Type B pancreatic cell (in vitro differentiated cells): ENCODE measurements at regions not wholly inside any gene's neighbourhood (a gene's known extent, or its start where the extent isn't known, plus 50 kb on each side); places are given as distances from the start of the nearest gene placed in this dataset.

Experiments
- DNase-seq: peaks from one replicate; pipeline ENCODE4 v3.0.0; 2021; ENCODE audit warnings: mixed read lengths; ENCODE audit not compliant: unreplicated experiment; ENCODE audit errors: extremely low spot score
- H3K27ac Mint-ChIP-seq: 2 replicates; pipeline ENCODE4 v1.8.0; 2021; ENCODE audit warnings: mild to moderate bottlenecking, mixed read lengths
- H3K27me3 Mint-ChIP-seq: 2 replicates; pipeline ENCODE4 v1.8.0; 2021; ENCODE audit warnings: mixed read lengths
- H3K36me3 Mint-ChIP-seq: 2 replicates; pipeline ENCODE4 v1.8.0; 2021; ENCODE audit warnings: mixed read lengths
- H3K4me1 Mint-ChIP-seq: one replicate; pipeline ENCODE4 v1.8.0; 2021; ENCODE audit warnings: mixed read lengths; ENCODE audit not compliant: unreplicated experiment
- H3K4me3 Mint-ChIP-seq: 2 replicates; pipeline ENCODE4 v1.8.0; 2021; ENCODE audit warnings: mild to moderate bottlenecking, mixed read lengths
- H3K9me3 Mint-ChIP-seq: 2 replicates; pipeline ENCODE4 v1.8.0; 2021; ENCODE audit warnings: mixed read lengths
- TF ChIP-seq, protein P1 (sequence below): fragments of 200-600 bp; sonication (generic); conservative IDR thresholded peaks from 2 replicates; pipeline ENCODE4 v1.5.0; 2021; ENCODE audit warnings: antibody characterized with exemption, mild to moderate bottlenecking

DNA sequence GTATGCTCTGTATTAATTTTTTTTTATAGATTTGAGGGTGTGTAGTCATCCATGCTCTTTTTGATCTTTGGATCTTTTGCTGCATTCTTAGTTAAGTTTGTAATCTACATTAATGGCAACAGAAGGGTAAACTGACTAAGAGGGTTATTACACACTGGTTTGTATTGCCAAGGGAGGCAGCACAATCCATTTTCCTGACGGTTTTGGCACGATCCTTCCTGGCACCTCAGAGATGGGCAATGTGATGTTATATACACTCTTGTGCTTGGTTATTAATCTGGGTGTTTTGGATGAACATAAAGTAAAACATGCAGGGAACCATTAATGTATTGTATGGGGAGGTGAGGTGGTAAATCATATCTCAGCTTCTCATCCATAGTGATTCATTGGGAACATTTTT is 98.8 kb upstream of the SLC38A2 start:
- Mint-ChIP-seq H3K27me3 (no peaks in the 10 kb centered on the region), H3K9me3 (no peaks in the 10 kb centered on the region), H3K36me3 (no peaks in the 10 kb centered on the region), H3K27ac (no peak overlapping the region), H3K4me1 (peaks cover 16% of the 10 kb centered on the region), H3K4me3 (no peak overlapping the region)
- no peak for DNase-seq
- TF ChIP-seq, protein P1, sequence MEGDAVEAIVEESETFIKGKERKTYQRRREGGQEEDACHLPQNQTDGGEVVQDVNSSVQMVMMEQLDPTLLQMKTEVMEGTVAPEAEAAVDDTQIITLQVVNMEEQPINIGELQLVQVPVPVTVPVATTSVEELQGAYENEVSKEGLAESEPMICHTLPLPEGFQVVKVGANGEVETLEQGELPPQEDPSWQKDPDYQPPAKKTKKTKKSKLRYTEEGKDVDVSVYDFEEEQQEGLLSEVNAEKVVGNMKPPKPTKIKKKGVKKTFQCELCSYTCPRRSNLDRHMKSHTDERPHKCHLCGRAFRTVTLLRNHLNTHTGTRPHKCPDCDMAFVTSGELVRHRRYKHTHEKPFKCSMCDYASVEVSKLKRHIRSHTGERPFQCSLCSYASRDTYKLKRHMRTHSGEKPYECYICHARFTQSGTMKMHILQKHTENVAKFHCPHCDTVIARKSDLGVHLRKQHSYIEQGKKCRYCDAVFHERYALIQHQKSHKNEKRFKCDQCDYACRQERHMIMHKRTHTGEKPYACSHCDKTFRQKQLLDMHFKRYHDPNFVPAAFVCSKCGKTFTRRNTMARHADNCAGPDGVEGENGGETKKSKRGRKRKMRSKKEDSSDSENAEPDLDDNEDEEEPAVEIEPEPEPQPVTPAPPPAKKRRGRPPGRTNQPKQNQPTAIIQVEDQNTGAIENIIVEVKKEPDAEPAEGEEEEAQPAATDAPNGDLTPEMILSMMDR: no peak

- H3K27me3 Mint-ChIP-seq: no peaks in the 10 kb centered on the region
- H3K4me1 Mint-ChIP-seq: peaks cover 16% of the 10 kb centered on the region
- no peak for DNase-seq
- H3K27ac Mint-ChIP-seq: no peak overlapping the region
- H3K36me3 Mint-ChIP-seq: no peaks in the 10 kb centered on the region
- H3K9me3 Mint-ChIP-seq: no peaks in the 10 kb centered on the region
- H3K4me3 Mint-ChIP-seq: no peak overlapping the region
- TF ChIP-seq, protein P1: no peak
Observed at GRCh38 chr12:46470975-46471374, 98.4 kb upstream of the SLC38A2 start.

DNA sequence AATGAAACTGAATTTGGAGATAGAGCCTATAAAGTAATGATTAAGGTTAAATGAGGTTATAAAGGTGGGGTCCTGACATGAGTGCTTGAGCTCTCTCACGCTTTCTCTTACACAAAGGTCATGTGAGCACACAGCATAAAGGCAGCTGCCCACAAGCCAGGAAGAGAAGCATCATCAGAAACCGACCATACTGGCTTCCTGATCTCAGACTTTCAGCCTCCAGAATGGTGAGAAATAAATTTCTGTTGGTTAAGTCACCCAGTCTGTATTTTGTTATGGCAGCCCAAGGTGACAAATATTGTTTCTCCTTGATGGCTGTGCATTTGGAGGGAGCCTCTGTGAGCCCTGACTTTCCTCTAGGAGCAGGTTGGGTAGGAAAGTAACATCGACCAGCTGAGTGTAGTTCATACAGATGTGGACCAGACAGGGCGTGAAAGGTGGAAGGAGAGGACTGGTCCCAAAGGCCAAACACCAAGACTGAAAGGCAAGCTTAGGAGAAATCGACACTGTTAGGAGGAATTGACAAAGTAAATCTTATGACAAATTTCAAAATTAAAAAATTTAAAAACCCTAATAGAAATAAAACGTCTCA is 97.6 kb upstream of the SLC38A2 start:
- no peak overlapping the region for H3K27ac Mint-ChIP-seq
- no peaks in the 10 kb centered on the region for H3K36me3 Mint-ChIP-seq
- H3K4me1 Mint-ChIP-seq: peaks cover 16% of the 10 kb centered on the region
- TF ChIP-seq, protein P1: no peak
- no peak for DNase-seq
- no peak overlapping the region for H3K4me3 Mint-ChIP-seq
- no peaks in the 10 kb centered on the region for H3K27me3 Mint-ChIP-seq
- no peaks in the 10 kb centered on the region for H3K9me3 Mint-ChIP-seq

DNA sequence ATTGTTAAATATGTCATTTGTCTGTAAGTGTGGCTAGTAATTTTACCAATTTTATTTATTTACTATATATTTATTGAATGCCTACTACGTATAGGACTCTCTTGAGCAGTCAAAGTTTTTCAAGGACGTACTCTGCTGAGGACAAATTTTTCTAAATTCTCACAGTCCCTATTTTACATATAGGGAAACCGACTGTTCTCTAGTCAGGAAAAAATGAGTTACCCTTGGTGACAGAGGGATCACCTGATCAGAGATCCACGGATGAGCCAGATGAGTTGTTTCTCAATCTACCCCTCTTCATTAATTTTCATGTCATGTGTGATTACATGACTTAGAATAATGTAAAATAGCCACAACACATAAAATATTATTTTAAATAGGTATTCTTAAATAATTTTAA is 96.2 kb upstream of the SLC38A2 start:
- Mint-ChIP-seq H3K27ac (no peak overlapping the region), H3K9me3 (no peaks in the 10 kb centered on the region), H3K27me3 (no peaks in the 10 kb centered on the region), H3K36me3 (no peaks in the 10 kb centered on the region), H3K4me1 (peaks cover 14% of the 10 kb centered on the region), H3K4me3 (no peak overlapping the region)
- DNase-seq: no peak
- TF ChIP-seq, protein P1: no peak

DNA sequence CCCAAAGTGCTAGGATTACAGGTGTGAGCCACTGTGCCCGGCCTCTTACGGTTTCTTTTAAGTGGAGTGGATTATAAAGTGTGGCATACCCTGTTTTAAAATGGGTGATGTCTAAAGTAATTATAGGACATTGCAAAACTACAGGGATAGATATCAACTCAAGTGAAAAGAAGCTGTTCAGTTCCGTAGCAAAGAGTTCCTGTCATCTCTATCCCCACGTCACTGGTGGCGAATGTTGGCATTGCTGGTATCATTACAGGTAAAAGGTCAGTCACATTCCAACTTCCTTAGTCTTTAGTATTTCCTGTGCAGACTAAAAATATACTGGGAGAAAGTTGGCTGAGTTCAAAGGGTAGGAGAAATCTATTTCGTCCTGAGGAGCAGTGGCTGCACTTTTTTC is 95.6 kb upstream of the SLC38A2 start:
- H3K4me1 Mint-ChIP-seq: peaks cover 9% of the 10 kb centered on the region
- H3K27ac Mint-ChIP-seq: no peak overlapping the region
- no peaks in the 10 kb centered on the region for H3K36me3 Mint-ChIP-seq
- no peak overlapping the region for H3K4me3 Mint-ChIP-seq
- TF ChIP-seq, protein P1: no peak
- H3K27me3 Mint-ChIP-seq: no peaks in the 10 kb centered on the region
- no peaks in the 10 kb centered on the region for H3K9me3 Mint-ChIP-seq
- no peak for DNase-seq

- no peaks in the 10 kb centered on the region for H3K27me3 Mint-ChIP-seq
- DNase-seq: no peak
- H3K36me3 Mint-ChIP-seq: no peaks in the 10 kb centered on the region
- no peaks in the 10 kb centered on the region for H3K9me3 Mint-ChIP-seq
- TF ChIP-seq, protein P1: no peak
- no peak overlapping the region for H3K27ac Mint-ChIP-seq
- peaks cover 21% of the 10 kb centered on the region for H3K4me1 Mint-ChIP-seq
- H3K4me3 Mint-ChIP-seq: no peak overlapping the region
Observed at GRCh38 chr12:46465307-46465706, 92.7 kb upstream of the SLC38A2 start.
